Neural progenitor cell (in vitro differentiated cells): ENCODE measurements at regions not wholly inside any gene's neighbourhood (a gene's known extent, or its start where the extent isn't known, plus 50 kb on each side); places are given as distances from the start of the nearest gene placed in this dataset.

Experiments used
- CTCF ChIP-seq: fragments of 200-600 bp; sonication (generic); IDR thresholded peaks from 2 replicates; pipeline ENCODE4 v1.5.1; 2017; ENCODE audit warnings: antibody characterized with exemption, mild to moderate bottlenecking
- EZH2 ChIP-seq: fragments of 200-600 bp; sonication (generic); IDR thresholded peaks from 2 replicates; pipeline ENCODE4 v1.6.1; 2017; ENCODE audit warnings: antibody characterized with exemption, mild to moderate bottlenecking, moderate library complexity
- EZH2phosphoT487 ChIP-seq: fragments of 200-600 bp; sonication (generic); IDR thresholded peaks from 2 replicates; pipeline ENCODE4 v1.6.1; 2017; ENCODE audit warnings: antibody characterized with exemption

- no peak for TF ChIP-seq CTCF
- TF ChIP-seq EZH2, result no peak
- TF ChIP-seq EZH2phosphoT487, result no peak
Observed at GRCh38 chr13:27354379-27354778, 70.0 kb upstream of the GTF3A start.
